GM12865 (cell line): ENCODE measurements at regions not wholly inside any gene's neighbourhood (a gene's known extent, or its start where the extent isn't known, plus 50 kb on each side); places are given as distances from the start of the nearest gene placed in this dataset.

Experiments
- DNase-seq: peaks from one replicate; pipeline ENCODE4 v3.0.0; 2010; ENCODE audit warnings: low read depth
- H3K4me3 ChIP-seq: 2 replicates; pipeline ENCODE4 v1.5.1; 2011; ENCODE audit warnings: mild to moderate bottlenecking, low read depth, low read length, control low read depth
- TF ChIP-seq, protein P1 (sequence below): IDR thresholded peaks from 2 replicates; pipeline ENCODE4 v1.5.1; 2011; ENCODE audit warnings: low read length, control low read depth, low read depth, inconsistent platforms; ENCODE audit not compliant: insufficient read depth; ENCODE audit errors: missing control alignments

DNA sequence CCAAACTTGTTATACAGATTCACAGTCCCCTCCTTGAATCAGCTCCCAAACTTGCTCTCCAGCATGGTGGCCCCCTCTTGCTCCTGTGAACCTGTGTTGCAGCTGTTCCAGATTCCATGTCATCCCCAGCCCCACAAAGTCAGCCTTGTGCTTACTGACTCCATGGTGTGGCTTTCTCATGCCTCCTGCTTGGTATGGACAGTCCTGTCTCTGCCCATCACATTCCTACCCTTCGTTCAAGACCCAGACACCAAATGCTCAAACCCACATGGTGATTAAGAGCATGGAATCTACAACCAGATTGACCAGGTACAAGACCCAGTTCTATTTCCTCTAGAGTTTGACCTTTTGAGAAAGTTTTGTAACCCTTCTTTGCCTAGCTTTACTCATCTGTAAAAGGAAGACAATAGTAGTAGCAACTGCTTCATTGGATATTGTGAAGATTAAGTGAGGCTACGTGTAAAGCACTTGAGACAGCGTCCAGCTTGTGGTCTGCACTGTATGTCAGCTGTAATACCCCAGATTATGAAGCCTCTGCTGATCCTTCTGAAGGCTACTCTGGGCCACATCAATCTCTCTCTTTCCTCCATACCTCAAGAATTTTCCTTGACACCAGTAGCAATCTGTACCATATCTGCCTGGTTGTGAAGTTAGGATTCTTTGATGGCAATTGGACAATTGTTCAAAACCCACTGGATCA, 146.4 kb upstream of the HAAO start:
- no peak for DNase-seq
- TF ChIP-seq, protein P1, sequence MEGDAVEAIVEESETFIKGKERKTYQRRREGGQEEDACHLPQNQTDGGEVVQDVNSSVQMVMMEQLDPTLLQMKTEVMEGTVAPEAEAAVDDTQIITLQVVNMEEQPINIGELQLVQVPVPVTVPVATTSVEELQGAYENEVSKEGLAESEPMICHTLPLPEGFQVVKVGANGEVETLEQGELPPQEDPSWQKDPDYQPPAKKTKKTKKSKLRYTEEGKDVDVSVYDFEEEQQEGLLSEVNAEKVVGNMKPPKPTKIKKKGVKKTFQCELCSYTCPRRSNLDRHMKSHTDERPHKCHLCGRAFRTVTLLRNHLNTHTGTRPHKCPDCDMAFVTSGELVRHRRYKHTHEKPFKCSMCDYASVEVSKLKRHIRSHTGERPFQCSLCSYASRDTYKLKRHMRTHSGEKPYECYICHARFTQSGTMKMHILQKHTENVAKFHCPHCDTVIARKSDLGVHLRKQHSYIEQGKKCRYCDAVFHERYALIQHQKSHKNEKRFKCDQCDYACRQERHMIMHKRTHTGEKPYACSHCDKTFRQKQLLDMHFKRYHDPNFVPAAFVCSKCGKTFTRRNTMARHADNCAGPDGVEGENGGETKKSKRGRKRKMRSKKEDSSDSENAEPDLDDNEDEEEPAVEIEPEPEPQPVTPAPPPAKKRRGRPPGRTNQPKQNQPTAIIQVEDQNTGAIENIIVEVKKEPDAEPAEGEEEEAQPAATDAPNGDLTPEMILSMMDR, result no peak
- H3K4me3 ChIP-seq, result no peak overlapping the region

DNA sequence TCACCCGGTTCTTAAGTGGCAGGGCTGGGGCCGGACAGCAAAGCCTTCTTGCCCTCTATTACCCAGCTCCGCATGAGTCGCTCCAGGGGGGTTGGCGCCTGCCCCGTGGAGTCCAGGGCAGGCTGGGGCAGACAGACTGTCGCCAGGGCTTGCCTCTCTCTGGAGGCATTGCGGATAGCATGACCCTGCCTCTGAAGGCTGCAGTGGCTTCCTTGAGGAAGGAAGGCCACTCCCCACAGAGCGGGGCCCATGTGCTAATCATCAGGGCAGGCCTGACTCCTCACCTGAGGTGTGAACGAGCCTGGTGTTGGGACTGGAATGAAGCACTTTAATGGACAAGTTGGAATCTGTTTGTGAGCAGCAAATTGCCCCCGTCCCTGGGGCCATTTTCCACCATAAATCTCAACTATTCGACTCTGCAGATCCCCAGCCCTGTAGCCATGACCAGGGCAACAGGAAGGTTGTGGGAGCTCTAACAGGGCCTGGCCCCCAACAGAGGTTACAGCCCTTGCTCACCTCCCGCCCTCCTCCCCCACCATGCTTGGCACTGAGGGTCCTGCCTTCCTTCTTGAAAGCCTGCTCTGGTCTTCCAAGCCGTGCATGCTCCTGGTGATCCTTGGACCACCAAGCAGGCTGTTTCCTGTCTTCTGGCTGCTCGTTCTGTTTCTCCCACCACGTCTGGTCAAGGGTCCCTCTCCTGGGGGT, 144.9 kb upstream of the HAAO start:
- TF ChIP-seq, protein P1, result no peak
- H3K4me3 ChIP-seq, result no peak overlapping the region
- no peak for DNase-seq

DNA sequence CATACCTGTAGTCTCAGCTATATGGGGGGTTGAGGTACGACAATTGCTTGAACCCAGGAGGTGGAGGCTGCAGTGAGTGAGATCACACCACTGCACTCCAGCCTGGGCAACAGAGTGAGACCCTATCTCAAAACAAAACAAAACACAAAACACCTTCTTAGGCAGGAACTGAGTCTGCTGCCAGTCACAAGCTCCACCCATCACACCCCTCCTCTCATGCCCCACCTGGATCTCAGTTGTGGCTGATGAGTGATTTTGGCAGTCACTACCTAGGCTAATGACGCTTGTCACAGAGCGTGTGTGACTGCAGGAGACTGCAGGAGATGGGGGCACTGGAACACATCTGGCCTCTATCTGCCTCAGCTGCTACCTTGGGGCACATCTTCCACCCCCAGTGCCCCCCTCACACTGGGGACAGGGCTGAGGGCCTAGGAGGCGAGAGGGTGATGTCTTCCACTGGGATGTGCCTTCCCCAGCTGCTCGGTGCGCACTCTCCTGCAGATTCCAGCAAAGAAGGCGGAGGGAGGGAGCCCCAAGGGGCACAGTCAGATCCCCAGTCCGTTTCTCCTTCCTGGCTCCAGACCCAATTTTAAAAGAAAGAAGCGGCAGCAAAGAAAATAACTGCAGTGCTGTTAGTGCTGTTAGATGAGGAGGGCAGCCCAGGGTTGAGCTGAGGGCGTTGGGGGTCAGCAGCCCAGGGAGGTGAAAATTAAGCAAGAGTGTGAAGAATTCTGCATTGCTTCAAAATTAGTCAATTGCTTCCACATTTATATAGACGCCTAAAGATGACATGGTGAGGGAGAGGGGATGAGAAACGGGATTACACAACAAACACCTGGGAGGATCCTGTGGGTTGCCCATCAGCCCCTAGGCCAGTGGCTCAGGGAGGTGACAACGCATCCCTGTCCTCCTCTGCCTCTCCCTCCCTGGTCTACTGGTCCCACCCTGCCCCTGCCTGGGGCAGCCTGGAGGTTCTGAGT, 143.6 kb upstream of the HAAO start:
- peak; percentile 23 for DNase-seq
- no peak overlapping the region for H3K4me3 ChIP-seq
- TF ChIP-seq, protein P1, result no peak

DNA sequence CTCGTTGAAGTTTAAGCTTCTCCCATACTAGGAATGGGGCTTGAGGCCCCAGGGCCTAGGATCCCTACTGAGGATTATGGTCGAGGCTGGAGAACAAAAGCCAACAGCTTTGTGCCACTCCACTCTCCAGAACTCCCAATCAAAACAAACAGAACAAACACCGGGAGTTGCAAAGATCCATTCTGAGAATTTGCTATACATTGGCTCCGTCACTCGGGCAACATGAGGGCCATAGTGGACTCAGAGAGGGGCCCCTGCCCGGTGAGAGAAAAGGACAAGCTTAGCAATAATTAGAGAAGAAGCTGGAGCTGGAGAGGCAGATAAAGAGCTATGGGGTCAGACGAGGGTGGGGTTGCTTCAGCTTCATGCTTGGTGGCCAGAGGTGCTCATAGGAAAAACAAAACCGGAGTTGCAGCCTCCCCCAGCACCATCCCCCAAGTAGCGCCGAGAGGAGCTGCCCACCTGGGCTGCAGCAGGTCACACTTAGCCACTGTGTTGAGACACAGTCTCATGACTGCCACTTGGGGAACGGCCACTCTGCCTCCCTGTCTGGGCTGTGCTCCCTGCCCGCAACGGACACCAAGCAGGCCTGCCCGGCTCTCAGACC, 142.3 kb upstream of the HAAO start:
- TF ChIP-seq, protein P1, result no peak
- H3K4me3 ChIP-seq, result no peak overlapping the region
- no peak for DNase-seq

DNA sequence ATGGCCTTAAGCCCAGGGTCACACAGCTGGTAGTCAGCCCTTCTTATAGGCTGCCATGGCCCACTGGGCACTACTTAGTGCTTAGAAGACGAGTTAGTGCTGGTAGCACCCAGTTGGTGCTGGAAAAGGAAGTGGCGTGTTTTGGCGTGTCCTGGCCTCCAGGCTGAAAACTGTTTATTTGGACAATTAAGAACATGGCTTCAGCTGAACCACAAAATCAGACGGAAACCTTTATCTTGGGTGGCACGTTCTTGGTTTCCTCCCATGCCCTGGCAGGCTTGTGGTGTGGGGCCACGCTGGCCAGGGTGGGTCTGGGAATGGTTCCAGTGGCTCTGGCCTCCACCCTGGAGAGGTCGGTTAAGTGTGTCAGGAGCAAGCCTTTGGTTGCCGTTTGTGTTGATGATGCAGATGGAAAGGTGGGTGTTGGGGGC, 141.5 kb upstream of the HAAO start:
- DNase-seq, result no peak
- TF ChIP-seq, protein P1, result no peak
- H3K4me3 ChIP-seq, result no peak overlapping the region
